GM20000 (cell line): ENCODE measurements at regions not wholly inside any gene's neighbourhood (a gene's known extent, or its start where the extent isn't known, plus 50 kb on each side); places are given as distances from the start of the nearest gene placed in this dataset.

Experiments
- DNase-seq: peaks from one replicate; pipeline ENCODE4 v3.0.0; 2012; ENCODE audit warnings: low spot score
- TF ChIP-seq, protein P1 (sequence below): IDR thresholded peaks from 2 replicates; pipeline ENCODE4 v1.5.1; 2012; ENCODE audit warnings: mild to moderate bottlenecking, control low read depth; ENCODE audit errors: extremely low read depth, missing control alignments

- TF ChIP-seq, protein P1, sequence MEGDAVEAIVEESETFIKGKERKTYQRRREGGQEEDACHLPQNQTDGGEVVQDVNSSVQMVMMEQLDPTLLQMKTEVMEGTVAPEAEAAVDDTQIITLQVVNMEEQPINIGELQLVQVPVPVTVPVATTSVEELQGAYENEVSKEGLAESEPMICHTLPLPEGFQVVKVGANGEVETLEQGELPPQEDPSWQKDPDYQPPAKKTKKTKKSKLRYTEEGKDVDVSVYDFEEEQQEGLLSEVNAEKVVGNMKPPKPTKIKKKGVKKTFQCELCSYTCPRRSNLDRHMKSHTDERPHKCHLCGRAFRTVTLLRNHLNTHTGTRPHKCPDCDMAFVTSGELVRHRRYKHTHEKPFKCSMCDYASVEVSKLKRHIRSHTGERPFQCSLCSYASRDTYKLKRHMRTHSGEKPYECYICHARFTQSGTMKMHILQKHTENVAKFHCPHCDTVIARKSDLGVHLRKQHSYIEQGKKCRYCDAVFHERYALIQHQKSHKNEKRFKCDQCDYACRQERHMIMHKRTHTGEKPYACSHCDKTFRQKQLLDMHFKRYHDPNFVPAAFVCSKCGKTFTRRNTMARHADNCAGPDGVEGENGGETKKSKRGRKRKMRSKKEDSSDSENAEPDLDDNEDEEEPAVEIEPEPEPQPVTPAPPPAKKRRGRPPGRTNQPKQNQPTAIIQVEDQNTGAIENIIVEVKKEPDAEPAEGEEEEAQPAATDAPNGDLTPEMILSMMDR, result no peak
- DNase-seq, result no peak
Observed at GRCh38 chr9:90741036-90741435, 60.6 kb upstream of the SYK start.

- DNase-seq, result no peak
- TF ChIP-seq, protein P1, result no peak
Observed at GRCh38 chr9:90737742-90738141, 63.9 kb upstream of the SYK start.

DNA sequence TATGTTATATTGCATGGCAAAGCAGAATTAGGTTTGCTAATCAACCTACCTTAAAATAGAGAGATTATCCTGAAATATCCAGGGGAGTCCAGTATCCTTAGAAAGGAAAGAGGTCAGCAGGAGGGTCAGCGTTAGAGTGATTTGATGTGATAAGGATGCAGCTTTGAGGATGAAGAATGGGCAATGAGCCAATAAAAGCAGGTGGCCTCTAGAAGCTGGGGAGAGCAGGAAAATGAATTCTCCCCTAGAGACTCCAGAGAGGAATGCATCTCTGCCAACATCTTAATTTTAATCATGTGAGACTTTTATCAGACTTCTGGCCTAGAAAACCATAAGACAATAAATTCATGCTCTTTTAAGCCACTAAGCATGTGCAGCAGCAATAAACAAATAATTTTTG, 65.7 kb upstream of the SYK start:
- TF ChIP-seq, protein P1, result no peak
- no peak for DNase-seq

GRCh38 chr9:90734631-90735030, 67.0 kb upstream of the SYK start:
- TF ChIP-seq, protein P1, result no peak

GRCh38 chr9:90729351-90729750, 72.3 kb upstream of the SYK start:
- no peak for DNase-seq
- TF ChIP-seq, protein P1, result no peak

More at GRCh38 chr9:90734631-90735030, 67.0 kb upstream of the SYK start:
- no peak for DNase-seq

- TF ChIP-seq, protein P1, result no peak
Observed at GRCh38 chr9:90727488-90727887, 74.1 kb upstream of the SYK start.

GRCh38 chr9:90726215-90726614, 75.4 kb upstream of the SYK start:
- DNase-seq, result no peak
- TF ChIP-seq, protein P1, result peak; percentile 15

More at GRCh38 chr9:90727488-90727887, 74.1 kb upstream of the SYK start:
- DNase-seq, result no peak
